Kidney capillary endothelial cell (primary cell): ENCODE measurements at regions not wholly inside any gene's neighbourhood (a gene's known extent, or its start where the extent isn't known, plus 50 kb on each side); places are given as distances from the start of the nearest gene placed in this dataset.

Source experiments
- DNase-seq: peaks from one replicate; pipeline ENCODE4 v3.0.0-alpha.2; 2018; ENCODE audit warnings: low spot score

GRCh38 chr9:78599926-78600325 is 303.0 kb downstream of the PSAT1 start:
- DNase-seq: no peak

GRCh38 chr9:78601957-78602565 is 305.1 kb downstream of the PSAT1 start:
- peak; percentile 52 for DNase-seq

- no peak for DNase-seq
Observed at GRCh38 chr9:78605041-78606000, 308.4 kb downstream of the PSAT1 start.

- DNase-seq: no peak
Observed at GRCh38 chr9:78606001-78606379, 309.1 kb downstream of the PSAT1 start.

- no peak for DNase-seq
Observed at GRCh38 chr9:78607853-78608252, 310.9 kb downstream of the PSAT1 start.

- no peak for DNase-seq
Observed at GRCh38 chr9:78609450-78609849, 312.5 kb downstream of the PSAT1 start.

- no peak for DNase-seq
Observed at GRCh38 chr9:78612091-78612490, 315.2 kb downstream of the PSAT1 start.

- DNase-seq: no peak
Observed at GRCh38 chr9:78613006-78613405, 316.1 kb downstream of the PSAT1 start.

- DNase-seq: no peak
Observed at GRCh38 chr9:78614892-78615291, 318.0 kb downstream of the PSAT1 start.

GRCh38 chr9:78615372-78615771 is 318.4 kb downstream of the PSAT1 start:
- DNase-seq: no peak

GRCh38 chr9:78618735-78619134 is 321.8 kb downstream of the PSAT1 start:
- DNase-seq: no peak

GRCh38 chr9:78620303-78620702 is 323.4 kb downstream of the PSAT1 start:
- no peak for DNase-seq

GRCh38 chr9:78620764-78621163 is 323.8 kb downstream of the PSAT1 start:
- no peak for DNase-seq

GRCh38 chr9:78622126-78622525 is 325.2 kb downstream of the PSAT1 start:
- DNase-seq: no peak

GRCh38 chr9:78626971-78627370 is 330.0 kb downstream of the PSAT1 start:
- DNase-seq: no peak

GRCh38 chr9:78630966-78631365 is 334.0 kb downstream of the PSAT1 start:
- DNase-seq: no peak

GRCh38 chr9:78640728-78641127 is 343.8 kb downstream of the PSAT1 start:
- DNase-seq: no peak

GRCh38 chr9:78644359-78644758 is 347.4 kb downstream of the PSAT1 start:
- no peak for DNase-seq

- DNase-seq: no peak
Observed at GRCh38 chr9:78654324-78654723, 357.4 kb downstream of the PSAT1 start.

- DNase-seq: no peak
Observed at GRCh38 chr9:78663369-78663768, 366.4 kb downstream of the PSAT1 start.

GRCh38 chr9:78664370-78664769 is 367.4 kb downstream of the PSAT1 start:
- no peak for DNase-seq

GRCh38 chr9:78666818-78667414 is 370.0 kb downstream of the PSAT1 start:
- no peak for DNase-seq
